PFSK-1 (cell line): ENCODE measurements at regions not wholly inside any gene's neighbourhood (a gene's known extent, or its start where the extent isn't known, plus 50 kb on each side); places are given as distances from the start of the nearest gene placed in this dataset.

ENCODE experiments used
- FOXP2 ChIP-seq: optimal IDR thresholded peaks from 2 replicates; pipeline ENCODE3; 2011; ENCODE audit warnings: borderline replicate concordance, control low read depth, inconsistent platforms; ENCODE audit not compliant: insufficient read depth; ENCODE audit errors: extremely low read length, extremely low read depth
- POLR2AphosphoS5 ChIP-seq: IDR thresholded peaks from 2 replicates; pipeline ENCODE4 v1.6.1; 2012; ENCODE audit warnings: low read depth, mild to moderate bottlenecking, control low read depth, low read length, moderate library complexity
- SIN3A ChIP-seq: IDR thresholded peaks from 2 replicates; pipeline ENCODE4 v1.6.1; 2012; ENCODE audit warnings: mild to moderate bottlenecking, low read length, moderate library complexity, borderline replicate concordance; ENCODE audit not compliant: insufficient read depth
- TAF1 ChIP-seq: IDR thresholded peaks from 2 replicates; pipeline ENCODE4 v1.6.1; 2012; ENCODE audit warnings: low read length, control low read depth, borderline replicate concordance; ENCODE audit not compliant: insufficient read depth
- TF ChIP-seq, protein P1 (sequence below), 2 experiments: IDR thresholded peaks; 2 replicates each; pipeline versions ENCODE4 v1.6.1 to v1.8.0; 2011 to 2012; ENCODE audit warnings: low read depth in 2 of 2, low read length in 2 of 2, control low read depth in 1 of 2, inconsistent platforms in 1 of 2, mild to moderate bottlenecking in 1 of 2, moderate library complexity in 1 of 2; ENCODE audit not compliant: insufficient read depth in 1 of 2

DNA sequence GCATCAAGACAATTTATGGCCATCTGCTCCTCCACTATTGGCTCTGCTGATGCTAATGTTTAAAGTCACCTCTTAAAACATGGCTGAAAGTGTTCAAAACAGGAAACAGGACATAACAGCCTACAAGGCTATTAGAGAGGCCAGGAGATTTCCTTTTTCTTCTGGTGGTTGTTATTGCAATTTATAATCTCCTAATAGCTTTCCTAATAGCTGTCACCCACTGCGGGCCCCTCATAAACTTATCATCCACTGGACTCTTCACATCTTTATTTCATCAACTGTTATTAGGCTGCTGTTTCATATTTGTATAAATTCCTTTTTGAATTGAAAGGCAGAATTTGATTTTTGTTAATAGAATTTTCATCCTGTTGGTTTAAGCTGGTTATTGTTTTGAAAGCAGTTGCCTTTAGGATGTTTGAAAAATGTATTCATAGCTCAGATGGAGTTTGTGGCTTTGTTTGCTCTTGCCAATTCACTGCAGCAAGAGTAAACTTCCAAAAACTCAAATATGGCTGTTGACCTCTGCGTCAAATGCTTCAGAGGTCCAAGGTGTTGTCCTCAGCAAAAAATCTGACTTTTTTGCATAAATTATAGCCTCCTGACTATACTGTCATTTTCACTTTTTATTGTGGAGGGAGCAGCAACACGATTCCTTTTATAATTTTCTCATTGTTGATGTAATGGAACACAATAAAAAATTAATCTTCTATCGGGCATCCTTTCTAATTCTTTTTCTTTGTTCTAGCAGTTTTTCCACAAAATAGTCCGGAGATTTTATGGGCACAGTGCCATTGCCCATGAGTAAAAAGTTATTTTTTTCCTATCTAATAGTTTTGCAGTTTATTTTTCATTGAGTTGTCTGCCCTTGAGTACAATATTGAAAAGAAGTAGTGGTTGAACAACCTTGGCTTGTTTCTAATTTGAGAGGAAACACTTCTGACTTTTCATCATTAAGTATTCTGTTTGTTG is 69.3 kb downstream of the MAT2B start:
- TF ChIP-seq POLR2AphosphoS5 (no peak), TAF1 (no peak), SIN3A (no peak), FOXP2 (no peak)
- TF ChIP-seq, protein P1, sequence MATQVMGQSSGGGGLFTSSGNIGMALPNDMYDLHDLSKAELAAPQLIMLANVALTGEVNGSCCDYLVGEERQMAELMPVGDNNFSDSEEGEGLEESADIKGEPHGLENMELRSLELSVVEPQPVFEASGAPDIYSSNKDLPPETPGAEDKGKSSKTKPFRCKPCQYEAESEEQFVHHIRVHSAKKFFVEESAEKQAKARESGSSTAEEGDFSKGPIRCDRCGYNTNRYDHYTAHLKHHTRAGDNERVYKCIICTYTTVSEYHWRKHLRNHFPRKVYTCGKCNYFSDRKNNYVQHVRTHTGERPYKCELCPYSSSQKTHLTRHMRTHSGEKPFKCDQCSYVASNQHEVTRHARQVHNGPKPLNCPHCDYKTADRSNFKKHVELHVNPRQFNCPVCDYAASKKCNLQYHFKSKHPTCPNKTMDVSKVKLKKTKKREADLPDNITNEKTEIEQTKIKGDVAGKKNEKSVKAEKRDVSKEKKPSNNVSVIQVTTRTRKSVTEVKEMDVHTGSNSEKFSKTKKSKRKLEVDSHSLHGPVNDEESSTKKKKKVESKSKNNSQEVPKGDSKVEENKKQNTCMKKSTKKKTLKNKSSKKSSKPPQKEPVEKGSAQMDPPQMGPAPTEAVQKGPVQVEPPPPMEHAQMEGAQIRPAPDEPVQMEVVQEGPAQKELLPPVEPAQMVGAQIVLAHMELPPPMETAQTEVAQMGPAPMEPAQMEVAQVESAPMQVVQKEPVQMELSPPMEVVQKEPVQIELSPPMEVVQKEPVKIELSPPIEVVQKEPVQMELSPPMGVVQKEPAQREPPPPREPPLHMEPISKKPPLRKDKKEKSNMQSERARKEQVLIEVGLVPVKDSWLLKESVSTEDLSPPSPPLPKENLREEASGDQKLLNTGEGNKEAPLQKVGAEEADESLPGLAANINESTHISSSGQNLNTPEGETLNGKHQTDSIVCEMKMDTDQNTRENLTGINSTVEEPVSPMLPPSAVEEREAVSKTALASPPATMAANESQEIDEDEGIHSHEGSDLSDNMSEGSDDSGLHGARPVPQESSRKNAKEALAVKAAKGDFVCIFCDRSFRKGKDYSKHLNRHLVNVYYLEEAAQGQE (IDR thresholded peaks at IDR 0.05; ENCODE audit: insufficient read depth in 1 of 2, low read depth in 2 of 2, low read length in 2 of 2), result no peak
